Mesenchymal stem cell (in vitro differentiated cells and primary cell): ENCODE measurements at regions not wholly inside any gene's neighbourhood (a gene's known extent, or its start where the extent isn't known, plus 50 kb on each side); places are given as distances from the start of the nearest gene placed in this dataset.

Source experiments
- DNase-seq: peaks from one replicate; pipeline ENCODE4 v3.0.0-alpha.2; 2013
- H2AFZ ChIP-seq: one replicate; pipeline ENCODE4 v1.6.1; 2013; ENCODE audit warnings: low read depth, mild to moderate bottlenecking, control low read depth, inconsistent platforms, low read length, moderate library complexity
- H2AK5ac ChIP-seq: 2 replicates; pipeline ENCODE4 v1.6.1; 2013; ENCODE audit warnings: low read length, moderate library complexity, mild to moderate bottlenecking, inconsistent platforms; ENCODE audit not compliant: severe bottlenecking
- H2BK120ac ChIP-seq: one replicate; pipeline ENCODE4 v1.6.1; 2013; ENCODE audit warnings: low read depth, mild to moderate bottlenecking, inconsistent platforms, low read length, moderate library complexity
- H2BK12ac ChIP-seq, 2 experiments: one replicate each; pipeline ENCODE4 v1.6.1; 2013; ENCODE audit warnings: inconsistent platforms in 2 of 2, low read length in 2 of 2, mild to moderate bottlenecking in 2 of 2, moderate library complexity in 2 of 2, control low read depth in 1 of 2
- H2BK15ac ChIP-seq: one replicate; pipeline ENCODE4 v1.6.1; 2013; ENCODE audit warnings: mild to moderate bottlenecking, low read depth, inconsistent platforms; ENCODE audit not compliant: poor library complexity, severe bottlenecking
- H2BK5ac ChIP-seq: 2 replicates; pipeline ENCODE4 v1.6.1; 2013; ENCODE audit warnings: low read depth, mild to moderate bottlenecking, low read length, control low read depth, inconsistent platforms; ENCODE audit not compliant: poor library complexity, severe bottlenecking
- H3K14ac ChIP-seq, 2 experiments: one replicate each; pipeline ENCODE4 v1.6.1; 2013; ENCODE audit warnings: inconsistent platforms in 2 of 2, low read length in 2 of 2, control low read depth in 1 of 2, mild to moderate bottlenecking in 1 of 2, moderate library complexity in 1 of 2
- H3K18ac ChIP-seq, 2 experiments: one replicate each; pipeline ENCODE4 v1.6.1; 2013; ENCODE audit warnings: inconsistent platforms in 2 of 2, low read length in 2 of 2, control low read depth in 1 of 2, low read depth in 1 of 2, mild to moderate bottlenecking in 1 of 2
- H3K23ac ChIP-seq, 2 experiments: one replicate each; pipeline ENCODE4 v1.6.1; 2013; ENCODE audit warnings: inconsistent platforms in 2 of 2, low read length in 2 of 2, mild to moderate bottlenecking in 2 of 2, moderate library complexity in 2 of 2, control low read depth in 1 of 2
- H3K27ac ChIP-seq: 2 replicates; pipeline ENCODE4 v1.5.1; 2013; ENCODE audit warnings: mild to moderate bottlenecking, moderate library complexity, low read length, control low read depth, inconsistent platforms; ENCODE audit not compliant: poor library complexity, severe bottlenecking
- H3K27me3 ChIP-seq, 2 experiments: 2 replicates each; pipeline versions ENCODE4 v1.6.1 to v1.7.0; 2013; ENCODE audit warnings: low read length in 2 of 2, mild to moderate bottlenecking in 2 of 2, moderate library complexity in 2 of 2, control low read depth in 1 of 2, inconsistent platforms in 1 of 2; ENCODE audit not compliant: control insufficient read depth in 1 of 2, insufficient read depth in 1 of 2
- H3K36me3 ChIP-seq, 2 experiments: 2 replicates each; pipeline versions ENCODE4 v1.6.1 to v1.7.0; 2013; ENCODE audit warnings: low read length in 2 of 2, control low read depth in 1 of 2, inconsistent platforms in 1 of 2, low read depth in 1 of 2, mild to moderate bottlenecking in 1 of 2; ENCODE audit not compliant: insufficient read depth in 2 of 2, control insufficient read depth in 1 of 2
- H3K4ac ChIP-seq, 2 experiments: one replicate each; pipeline ENCODE4 v1.6.1; 2013; ENCODE audit warnings: inconsistent platforms in 2 of 2, low read length in 2 of 2, mild to moderate bottlenecking in 2 of 2, moderate library complexity in 2 of 2, control low read depth in 1 of 2, low read depth in 1 of 2
- H3K4me1 ChIP-seq: 2 replicates; pipeline ENCODE4 v1.6.1; 2013; ENCODE audit warnings: low read depth, low read length, control low read depth; ENCODE audit not compliant: control insufficient read depth, insufficient read depth
- H3K4me2 ChIP-seq: 2 replicates; pipeline ENCODE4 v1.6.1; 2013; ENCODE audit warnings: low read length, mild to moderate bottlenecking, inconsistent platforms; ENCODE audit not compliant: poor library complexity, severe bottlenecking
- H3K4me3 ChIP-seq, 2 experiments: 2 replicates each; pipeline versions ENCODE4 v1.5.1 to v1.7.0; 2013; ENCODE audit warnings: low read length in 2 of 2, mild to moderate bottlenecking in 2 of 2, control low read depth in 1 of 2, low read depth in 1 of 2; ENCODE audit not compliant: insufficient read depth in 1 of 2
- H3K79me1 ChIP-seq: replicated peaks from 2 replicates; pipeline ENCODE4 v1.6.1; 2013; ENCODE audit warnings: mild to moderate bottlenecking, control low read depth, low read length, inconsistent platforms; ENCODE audit not compliant: poor library complexity, severe bottlenecking
- H3K9ac ChIP-seq: 2 replicates; pipeline ENCODE4 v1.7.0; 2013; ENCODE audit warnings: mild to moderate bottlenecking, low read length, moderate library complexity
- H3K9me3 ChIP-seq: 2 replicates; pipeline ENCODE4 v1.7.0; 2013; ENCODE audit warnings: mild to moderate bottlenecking, low read length; ENCODE audit not compliant: control insufficient read depth
- H4K8ac ChIP-seq: one replicate; pipeline ENCODE4 v1.6.1; 2013; ENCODE audit warnings: inconsistent platforms, mild to moderate bottlenecking, low read length, moderate library complexity
- H4K91ac ChIP-seq: one replicate; pipeline ENCODE4 v1.6.1; 2013; ENCODE audit warnings: mild to moderate bottlenecking, low read length, inconsistent platforms
- WGBS: methylation state at CpG from one replicate; pipeline ENCODE4 v1.1.7; 2013; ENCODE audit warnings: mixed read lengths; 5-methylcytosine and 5-hydroxymethylcytosine counted together

DNA sequence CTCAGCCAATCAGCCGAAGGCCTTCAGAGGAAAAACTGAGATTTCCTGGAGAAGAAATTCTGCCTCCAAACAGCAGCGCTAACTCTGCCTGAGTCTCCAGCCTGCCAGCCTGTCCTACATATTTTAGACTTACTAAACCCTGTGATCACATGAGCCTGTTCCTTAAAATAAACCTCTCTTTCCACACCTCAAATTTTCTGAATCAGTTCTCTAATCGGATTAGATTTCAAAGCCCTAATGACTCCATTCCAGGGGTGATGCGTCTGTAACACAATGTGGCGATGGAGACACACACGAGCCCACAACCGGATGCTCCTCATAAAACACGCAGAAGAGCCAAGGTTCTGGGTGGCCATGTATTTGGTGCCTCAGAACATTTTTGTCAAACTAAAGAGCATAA is 1371.2 kb downstream of the BRD1 start:
- Histone ChIP-seq H4K8ac (no peak overlapping the region), H3K79me1 (no peaks in the 10 kb centered on the region), H2BK120ac (no peak overlapping the region), H2BK15ac (no peak overlapping the region), H3K9ac (no peak overlapping the region), H3K4me2 (no peak overlapping the region), H3K9me3 (no peaks in the 10 kb centered on the region), H3K23ac (no peak overlapping the region), H2AFZ (no peak overlapping the region), H3K27me3 (peaks cover 0 to 17% of the 10 kb centered on the region in 2 experiments), H3K4me3 (no peak overlapping the region), H3K4ac (no peak overlapping the region), H2BK12ac (no peak overlapping the region), H3K4me1 (no peaks in the 10 kb centered on the region), H3K14ac (no peak overlapping the region), H3K18ac (no peak overlapping the region), H3K27ac (no peak overlapping the region), H2AK5ac (no peak overlapping the region), H2BK5ac (no peak overlapping the region), H4K91ac (no peak overlapping the region), H3K36me3 (no peaks in the 10 kb centered on the region)
- 88% methylated on average over 8 of the region's 8 CpGs for WGBS
- DNase-seq: no peak

DNA sequence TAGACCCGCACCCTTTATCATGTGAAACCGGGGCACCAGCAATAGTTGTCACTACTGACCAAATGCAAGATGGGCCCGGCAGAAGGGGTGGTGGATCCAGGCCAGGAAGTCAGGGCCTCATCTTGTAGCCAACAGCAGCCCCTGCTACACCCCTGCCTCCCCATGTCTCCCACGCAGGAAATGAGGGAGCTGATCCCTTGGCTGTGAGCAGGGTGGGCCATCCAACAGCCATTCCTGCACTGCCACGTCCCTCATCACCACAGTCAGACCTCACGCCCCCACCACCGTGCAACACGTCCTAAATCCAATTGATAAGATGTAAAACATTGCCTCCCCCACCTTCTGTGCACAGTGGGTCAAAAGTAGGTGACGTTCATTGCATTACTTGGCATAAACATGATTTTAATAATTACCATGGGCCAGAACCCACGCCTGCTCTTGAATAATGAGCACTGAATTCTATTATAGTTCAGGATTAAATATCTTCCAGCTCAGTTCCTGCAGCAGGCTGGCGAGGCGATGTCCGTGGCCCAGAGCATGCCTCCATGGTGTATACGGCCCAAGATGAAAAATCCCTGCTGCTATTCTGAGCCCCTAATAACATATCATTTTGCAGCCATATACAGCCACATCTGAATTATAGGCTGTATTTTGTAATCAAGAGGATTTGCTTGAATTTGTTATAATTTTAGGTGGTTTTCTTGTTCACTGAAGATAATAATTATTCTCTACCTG is 1373.8 kb downstream of the BRD1 start:
- no peak overlapping the region for H2BK15ac ChIP-seq
- H3K9ac ChIP-seq: no peak overlapping the region
- no peaks in the 10 kb centered on the region for H3K4me1 ChIP-seq
- no peak overlapping the region for H2BK5ac ChIP-seq
- no peak overlapping the region for H3K4me3 ChIP-seq
- no peak overlapping the region for H2BK120ac ChIP-seq
- 68% methylated on average over 13 of the region's 14 CpGs for WGBS
- no peak overlapping the region for H2AK5ac ChIP-seq
- no peaks in the 10 kb centered on the region for H3K79me1 ChIP-seq
- H2AFZ ChIP-seq: no peak overlapping the region
- no peaks in the 10 kb centered on the region for H3K36me3 ChIP-seq
- H3K9me3 ChIP-seq: no peaks in the 10 kb centered on the region
- H3K4ac ChIP-seq: no peak overlapping the region
- H3K27ac ChIP-seq: no peak overlapping the region
- no peak overlapping the region for H3K4me2 ChIP-seq
- H3K27me3 ChIP-seq: peaks cover 0 to 14% of the 10 kb centered on the region in 2 experiments
- H3K14ac ChIP-seq: no peak overlapping the region
- no peak overlapping the region for H3K18ac ChIP-seq
- no peak overlapping the region for H4K8ac ChIP-seq
- H2BK12ac ChIP-seq: no peak overlapping the region
- DNase-seq: no peak
- H4K91ac ChIP-seq: no peak overlapping the region
- H3K23ac ChIP-seq: no peak overlapping the region

DNA sequence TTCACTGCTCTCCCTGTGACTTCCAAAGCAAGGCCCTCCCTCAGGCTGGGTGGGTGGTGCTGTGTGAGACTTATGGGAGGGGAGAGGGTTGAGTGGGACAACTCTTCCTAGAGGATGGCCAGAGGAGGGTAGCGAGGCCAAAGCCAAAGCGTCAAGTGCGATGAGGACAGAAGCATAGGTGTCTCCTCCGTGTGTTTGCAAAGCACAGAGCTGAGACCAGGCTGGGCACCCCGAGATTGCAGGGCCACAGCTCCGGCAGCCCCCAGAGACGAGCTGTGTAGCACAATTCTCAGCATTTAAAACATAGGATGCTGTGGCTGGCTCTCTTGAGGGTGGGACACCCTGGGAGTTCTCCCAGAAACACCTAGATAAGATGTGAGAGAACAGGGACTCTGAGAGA is 1374.5 kb downstream of the BRD1 start:
- H2AFZ ChIP-seq: no peak overlapping the region
- no peak overlapping the region for H3K4me2 ChIP-seq
- no peak overlapping the region for H3K23ac ChIP-seq
- H3K4me1 ChIP-seq: no peaks in the 10 kb centered on the region
- no peaks in the 10 kb centered on the region for H3K36me3 ChIP-seq
- H2AK5ac ChIP-seq: no peak overlapping the region
- no peaks in the 10 kb centered on the region for H3K79me1 ChIP-seq
- no peak overlapping the region for H3K14ac ChIP-seq
- H2BK120ac ChIP-seq: no peak overlapping the region
- H3K4ac ChIP-seq: no peak overlapping the region
- H2BK12ac ChIP-seq: no peak overlapping the region
- H3K27ac ChIP-seq: no peak overlapping the region
- no peak for DNase-seq
- WGBS: 83% methylated on average over 7 of the region's 7 CpGs
- H4K91ac ChIP-seq: no peak overlapping the region
- peaks cover 4% of the 10 kb centered on the region for H3K9me3 ChIP-seq
- H2BK5ac ChIP-seq: no peak overlapping the region
- peaks cover 0 to 21% of the 10 kb centered on the region in 2 experiments for H3K27me3 ChIP-seq
- H3K18ac ChIP-seq: no peak overlapping the region
- no peak overlapping the region for H3K4me3 ChIP-seq
- H4K8ac ChIP-seq: no peak overlapping the region
- no peak overlapping the region for H3K9ac ChIP-seq
- H2BK15ac ChIP-seq: no peak overlapping the region

DNA sequence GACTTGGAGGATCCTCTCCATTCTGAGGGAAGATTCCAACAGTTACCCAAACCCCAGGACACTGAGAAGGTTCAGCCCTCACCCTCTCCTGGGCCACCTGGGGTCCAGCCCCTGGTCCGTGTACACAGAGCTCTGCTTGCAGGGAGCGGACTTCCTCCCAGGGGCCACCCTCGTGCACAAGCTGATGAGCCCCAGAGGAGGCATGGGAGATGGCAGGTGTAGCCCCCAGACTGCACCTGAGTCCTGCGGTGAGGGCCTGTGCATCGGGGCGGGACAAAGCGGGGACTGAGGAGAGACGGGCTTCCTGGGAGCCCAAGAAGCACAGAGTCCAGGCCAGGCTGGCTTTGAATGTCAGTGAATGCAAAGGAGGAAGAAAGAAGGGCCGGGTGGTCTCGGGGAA is 1374.9 kb downstream of the BRD1 start:
- Histone ChIP-seq H3K4ac (no peak overlapping the region), H3K23ac (no peak overlapping the region), H4K91ac (no peak overlapping the region), H4K8ac (no peak overlapping the region), H3K4me3 (no peak overlapping the region), H3K27ac (no peak overlapping the region), H3K9ac (no peak overlapping the region), H3K9me3 (peaks cover 4% of the 10 kb centered on the region), H3K4me2 (no peak overlapping the region), H3K27me3 (peaks cover 0 to 24% of the 10 kb centered on the region in 2 experiments), H2BK120ac (no peak overlapping the region), H2BK15ac (no peak overlapping the region), H2BK12ac (no peak overlapping the region), H3K14ac (no peak overlapping the region), H2AFZ (no peak overlapping the region), H3K4me1 (no peaks in the 10 kb centered on the region), H2AK5ac (no peak overlapping the region), H3K79me1 (no peaks in the 10 kb centered on the region), H3K36me3 (no peaks in the 10 kb centered on the region), H2BK5ac (no peak overlapping the region), H3K18ac (no peak overlapping the region)
- 86% methylated on average over 10 of the region's 10 CpGs for WGBS
- DNase-seq: no peak
